ENCODE measurements at regions not wholly inside any gene's neighbourhood (a gene's known extent, or its start where the extent isn't known, plus 50 kb on each side); places are given as distances from the start of the nearest gene placed in this dataset.

DNA sequence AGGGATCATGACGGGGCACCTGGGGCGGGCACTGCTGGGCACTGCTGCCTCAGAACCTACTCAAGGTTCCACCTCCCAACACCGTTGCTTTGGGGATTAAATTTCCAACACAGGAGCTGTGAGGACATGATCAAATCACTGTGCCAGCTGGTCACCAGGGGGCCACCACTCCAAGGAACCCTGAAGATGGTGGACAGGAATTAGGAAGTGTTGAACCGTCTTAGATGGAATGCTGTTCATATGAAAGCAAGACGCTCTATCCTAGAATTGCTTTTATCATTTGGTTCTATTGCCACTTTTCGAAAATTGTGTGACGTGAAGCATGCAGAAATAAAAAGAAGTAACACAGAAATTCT, 140.3 kb downstream of the DLL1 start:
- H3K9ac ChIP-seq, result no peak overlapping the region
- TF ChIP-seq, protein P1, sequence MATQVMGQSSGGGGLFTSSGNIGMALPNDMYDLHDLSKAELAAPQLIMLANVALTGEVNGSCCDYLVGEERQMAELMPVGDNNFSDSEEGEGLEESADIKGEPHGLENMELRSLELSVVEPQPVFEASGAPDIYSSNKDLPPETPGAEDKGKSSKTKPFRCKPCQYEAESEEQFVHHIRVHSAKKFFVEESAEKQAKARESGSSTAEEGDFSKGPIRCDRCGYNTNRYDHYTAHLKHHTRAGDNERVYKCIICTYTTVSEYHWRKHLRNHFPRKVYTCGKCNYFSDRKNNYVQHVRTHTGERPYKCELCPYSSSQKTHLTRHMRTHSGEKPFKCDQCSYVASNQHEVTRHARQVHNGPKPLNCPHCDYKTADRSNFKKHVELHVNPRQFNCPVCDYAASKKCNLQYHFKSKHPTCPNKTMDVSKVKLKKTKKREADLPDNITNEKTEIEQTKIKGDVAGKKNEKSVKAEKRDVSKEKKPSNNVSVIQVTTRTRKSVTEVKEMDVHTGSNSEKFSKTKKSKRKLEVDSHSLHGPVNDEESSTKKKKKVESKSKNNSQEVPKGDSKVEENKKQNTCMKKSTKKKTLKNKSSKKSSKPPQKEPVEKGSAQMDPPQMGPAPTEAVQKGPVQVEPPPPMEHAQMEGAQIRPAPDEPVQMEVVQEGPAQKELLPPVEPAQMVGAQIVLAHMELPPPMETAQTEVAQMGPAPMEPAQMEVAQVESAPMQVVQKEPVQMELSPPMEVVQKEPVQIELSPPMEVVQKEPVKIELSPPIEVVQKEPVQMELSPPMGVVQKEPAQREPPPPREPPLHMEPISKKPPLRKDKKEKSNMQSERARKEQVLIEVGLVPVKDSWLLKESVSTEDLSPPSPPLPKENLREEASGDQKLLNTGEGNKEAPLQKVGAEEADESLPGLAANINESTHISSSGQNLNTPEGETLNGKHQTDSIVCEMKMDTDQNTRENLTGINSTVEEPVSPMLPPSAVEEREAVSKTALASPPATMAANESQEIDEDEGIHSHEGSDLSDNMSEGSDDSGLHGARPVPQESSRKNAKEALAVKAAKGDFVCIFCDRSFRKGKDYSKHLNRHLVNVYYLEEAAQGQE (IDR thresholded peaks at IDR 0.05; ENCODE audit: low read depth, low read length), result no peak
- TF ChIP-seq JUND (IDR thresholded peaks at IDR 0.05) (no peak), NFIC (IDR thresholded peaks at IDR 0.05; ENCODE audit: borderline replicate concordance) (no peak), RXRA (IDR thresholded peaks at IDR 0.05; ENCODE audit: borderline replicate concordance, low read depth) (no peak), MAX (IDR thresholded peaks at IDR 0.05; ENCODE audit: low read depth) (no peak)
- H3K79me2 ChIP-seq (ENCODE audit: insufficient read depth), result no peaks in the 10 kb centered on the region
- H3K9me3 ChIP-seq, result no peaks in the 10 kb centered on the region
- H2AFZ ChIP-seq (ENCODE audit: low read depth), result no peak overlapping the region
- H3K36me3 ChIP-seq (replicated peaks in 1 of 2; ENCODE audit: control insufficient read depth in 1 of 2, insufficient read depth in 2 of 2, low read length in 1 of 2), result no peaks in the 10 kb centered on the region
- ChIA-PET CTCF (interaction anchor here (1.2 kb wide), 2 partner anchors 114 to 120 kb away, joined by 3 to 4 read pairs; no protein-coding TSS in a partner anchor), POLR2A (no interaction called here)
- H3K4me2 ChIP-seq, result no peak overlapping the region
- 30% methylated on average over 5 of the region's 7 CpGs for WGBS (ENCODE audit: low lambda C conversion rate)
- H3K4me1 ChIP-seq (ENCODE audit: control insufficient read depth in 1 of 2, insufficient read depth in 2 of 2, low read depth in 1 of 2, low read length in 1 of 2), result peaks cover 0 to 4% of the 10 kb centered on the region in 2 experiments; a peak in 1 of 4 replicates
- no peak overlapping the region for H3K27ac ChIP-seq (ENCODE audit: low read depth in 2 of 2, low read length in 1 of 2)
- no peaks in the 10 kb centered on the region for H3K9me2 ChIP-seq
- H4K20me1 ChIP-seq (ENCODE audit: insufficient read depth), result no peaks in the 10 kb centered on the region
- no peaks in the 10 kb centered on the region for H3K27me3 ChIP-seq (ENCODE audit: insufficient read depth)
- no peaks in the 10 kb centered on the region for H3F3A ChIP-seq (replicated peaks; ENCODE audit: insufficient read depth)
- no peak for DNase-seq
- H3K4me3 ChIP-seq (ENCODE audit: low read depth in 2 of 2, low read length in 1 of 2), result no peak overlapping the region

- ChIA-PET CTCF (no interaction called here), POLR2A (no interaction called here)
Observed at GRCh38 chr6:170149681-170150589, 140.9 kb downstream of the DLL1 start.

More at GRCh38 chr6:170149681-170150589, 140.9 kb downstream of the DLL1 start:
- Histone ChIP-seq H4K20me1 (ENCODE audit: insufficient read depth) (no peaks in the 10 kb centered on the region), H3K9me3 (no peaks in the 10 kb centered on the region), H3K4me3 (ENCODE audit: low read depth in 2 of 2, low read length in 1 of 2) (no peak overlapping the region), H3K9ac (no peak overlapping the region), H3K4me2 (no peak overlapping the region), H3K27me3 (ENCODE audit: insufficient read depth) (no peaks in the 10 kb centered on the region), H3K4me1 (ENCODE audit: control insufficient read depth in 1 of 2, insufficient read depth in 2 of 2, low read depth in 1 of 2, low read length in 1 of 2) (peaks cover 0 to 4% of the 10 kb centered on the region in 2 experiments; a peak in 1 of 4 replicates), H3F3A (replicated peaks; ENCODE audit: insufficient read depth) (no peaks in the 10 kb centered on the region), H3K36me3 (replicated peaks in 1 of 2; ENCODE audit: control insufficient read depth in 1 of 2, insufficient read depth in 2 of 2, low read length in 1 of 2) (no peaks in the 10 kb centered on the region), H3K27ac (ENCODE audit: low read depth in 2 of 2, low read length in 1 of 2) (no peak overlapping the region), H3K79me2 (ENCODE audit: insufficient read depth) (no peaks in the 10 kb centered on the region), H3K9me2 (no peaks in the 10 kb centered on the region), H2AFZ (ENCODE audit: low read depth) (no peak overlapping the region)
- no peak for DNase-seq
- 50% methylated on average over 4 of the region's 9 CpGs for WGBS (ENCODE audit: low lambda C conversion rate)
- TF ChIP-seq, protein P2, sequence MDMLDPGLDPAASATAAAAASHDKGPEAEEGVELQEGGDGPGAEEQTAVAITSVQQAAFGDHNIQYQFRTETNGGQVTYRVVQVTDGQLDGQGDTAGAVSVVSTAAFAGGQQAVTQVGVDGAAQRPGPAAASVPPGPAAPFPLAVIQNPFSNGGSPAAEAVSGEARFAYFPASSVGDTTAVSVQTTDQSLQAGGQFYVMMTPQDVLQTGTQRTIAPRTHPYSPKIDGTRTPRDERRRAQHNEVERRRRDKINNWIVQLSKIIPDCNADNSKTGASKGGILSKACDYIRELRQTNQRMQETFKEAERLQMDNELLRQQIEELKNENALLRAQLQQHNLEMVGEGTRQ (IDR thresholded peaks at IDR 0.05; ENCODE audit: borderline replicate concordance, low read depth, low read length), result no peak
- TF ChIP-seq MXI1 (IDR thresholded peaks at IDR 0.05; ENCODE audit: low read depth, low read length) (no peak), FOXJ3 (CRISPR knock-in tag; IDR thresholded peaks at IDR 0.05) (no peak), TCF12 (IDR thresholded peaks at IDR 0.05) (no peak), GABPA (IDR thresholded peaks at IDR 0.05; ENCODE audit: low read depth) (no peak), TEAD4 (IDR thresholded peaks at IDR 0.05; ENCODE audit: borderline replicate concordance, insufficient read depth) (no peak), NFIC (IDR thresholded peaks at IDR 0.05; ENCODE audit: borderline replicate concordance) (no peak), SIN3A (IDR thresholded peaks at IDR 0.05; ENCODE audit: borderline replicate concordance, low read depth, low read length) (no peak), MEF2A (IDR thresholded peaks at IDR 0.05; ENCODE audit: borderline replicate concordance, low read depth) (no peak), GATA2 (CRISPR knock-in tag; IDR thresholded peaks at IDR 0.05) (no peak), POLR2AphosphoS5 (IDR thresholded peaks at IDR 0.05; ENCODE audit: low read depth, low read length) (no peak), YY1 (IDR thresholded peaks at IDR 0.05; ENCODE audit: low read depth) (no peak), USF1 (IDR thresholded peaks at IDR 0.05; ENCODE audit: borderline replicate concordance, low read depth) (no peak), CHD2 (IDR thresholded peaks at IDR 0.05; ENCODE audit: low read length, partially characterized antibody) (no peak)

All from SK-N-SH (cell line).